ENCODE measurements at regions not wholly inside any gene's neighbourhood (a gene's known extent, or its start where the extent isn't known, plus 50 kb on each side); places are given as distances from the start of the nearest gene placed in this dataset.
"Not testable (repeated sequence)": the region's sequence is repeated elsewhere in the genome, so short reads cannot be mapped to it uniquely, and the experiment has no call there.

DNA sequence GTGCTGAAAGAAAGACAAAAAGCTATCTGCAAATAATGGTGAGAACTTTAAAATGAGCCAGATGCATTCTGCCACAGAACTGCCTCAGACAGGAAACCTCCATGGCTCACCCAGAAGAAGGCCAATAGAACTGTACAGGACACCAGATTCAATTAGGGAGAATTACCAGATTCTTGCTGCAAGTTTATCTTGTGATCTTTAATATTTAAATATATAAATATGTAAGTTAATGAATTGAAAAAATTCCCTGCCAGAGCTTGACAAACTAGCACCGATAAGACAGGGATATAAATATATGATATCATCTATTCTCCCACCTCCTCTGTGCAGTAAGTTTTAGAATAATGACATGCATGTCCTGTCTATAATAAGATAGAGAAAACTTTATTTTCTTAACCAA, 252.8 kb downstream of the PLK2 start:
- no peak for DNase-seq (ENCODE audit: extremely low read depth in 1 of 2, low read depth in 1 of 2)

DNA sequence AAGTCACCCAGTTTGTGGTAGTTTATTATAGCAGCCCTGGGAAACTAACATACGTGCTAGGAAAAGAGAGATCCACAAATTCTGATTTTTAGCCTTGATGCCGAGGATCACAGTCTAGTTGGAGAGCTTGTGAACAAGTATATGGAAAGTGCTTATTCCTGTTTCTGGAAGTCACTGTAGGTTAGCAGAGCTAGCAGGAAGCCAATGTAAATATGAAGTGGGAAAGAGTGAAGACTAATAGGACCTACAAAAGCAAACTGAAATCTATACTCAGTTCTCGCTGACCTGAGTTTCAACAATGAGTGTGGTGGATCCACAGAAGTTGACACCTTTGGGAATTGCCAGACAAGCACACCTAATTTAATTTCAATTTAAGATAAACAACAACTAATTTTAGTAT, 254.9 kb downstream of the PLK2 start:
- DNase-seq (ENCODE audit: extremely low read depth in 1 of 2, low read depth in 1 of 2): no peak

DNA sequence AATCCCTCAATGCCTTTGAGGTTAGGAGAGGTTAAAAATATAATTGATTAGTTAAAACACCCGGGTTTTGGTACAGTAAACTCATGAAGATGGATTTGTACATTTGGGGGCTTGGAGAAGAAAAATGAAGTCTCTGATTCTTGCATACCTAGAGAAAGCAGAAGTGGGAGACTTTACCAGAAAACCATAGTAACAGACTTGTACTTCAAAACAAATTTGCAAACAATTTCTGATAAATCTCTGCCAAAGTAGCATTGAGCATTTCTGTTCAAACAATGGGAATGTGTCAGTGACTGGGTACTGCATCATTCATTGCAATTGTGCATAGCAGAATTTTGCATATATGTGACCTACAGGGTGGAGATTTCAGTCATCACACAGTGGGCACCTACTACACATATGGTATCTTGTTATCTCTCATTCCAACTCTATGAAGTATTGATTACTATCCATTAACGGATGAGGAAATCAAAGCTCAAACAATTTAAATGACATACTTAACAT, 256.9 kb downstream of the PLK2 start:
- DNase-seq (ENCODE audit: extremely low read depth in 1 of 2, low read depth in 1 of 2): no peak

DNA sequence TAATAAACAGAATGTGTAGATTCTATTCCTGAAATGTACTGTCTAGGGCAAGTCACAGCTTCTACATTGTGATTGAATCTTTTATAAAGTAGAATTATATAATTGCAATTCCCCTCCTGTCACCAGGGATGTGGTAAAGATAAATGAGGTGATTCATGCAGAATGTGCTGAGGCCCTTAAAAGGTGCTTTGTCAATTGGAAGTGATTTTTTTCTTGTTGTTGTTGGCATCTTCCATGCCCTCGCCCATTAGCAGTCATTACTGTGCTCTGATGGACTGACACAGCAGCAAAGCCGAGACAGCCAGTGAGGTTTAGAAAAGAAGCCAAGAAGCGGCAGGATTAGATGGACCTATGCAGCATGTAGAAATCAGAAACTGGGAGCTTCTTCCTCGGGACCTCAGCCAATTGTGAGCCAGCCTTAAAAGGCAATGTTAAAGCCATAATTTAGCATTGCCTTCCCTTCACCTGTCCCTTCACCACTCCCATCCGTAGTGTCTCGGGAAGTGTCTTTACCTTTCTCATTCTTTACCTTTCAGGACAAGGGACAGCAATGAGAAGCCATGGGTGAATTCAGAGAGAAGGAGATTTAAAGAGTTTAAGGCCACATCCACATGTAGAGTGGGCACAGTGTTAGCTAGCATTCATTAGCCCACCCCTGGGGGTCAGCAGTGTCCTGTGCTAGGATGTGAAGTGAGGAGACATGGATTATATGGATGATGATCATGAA, 257.8 kb downstream of the PLK2 start:
- no peak for DNase-seq (ENCODE audit: extremely low read depth in 1 of 2, low read depth in 1 of 2)

DNA sequence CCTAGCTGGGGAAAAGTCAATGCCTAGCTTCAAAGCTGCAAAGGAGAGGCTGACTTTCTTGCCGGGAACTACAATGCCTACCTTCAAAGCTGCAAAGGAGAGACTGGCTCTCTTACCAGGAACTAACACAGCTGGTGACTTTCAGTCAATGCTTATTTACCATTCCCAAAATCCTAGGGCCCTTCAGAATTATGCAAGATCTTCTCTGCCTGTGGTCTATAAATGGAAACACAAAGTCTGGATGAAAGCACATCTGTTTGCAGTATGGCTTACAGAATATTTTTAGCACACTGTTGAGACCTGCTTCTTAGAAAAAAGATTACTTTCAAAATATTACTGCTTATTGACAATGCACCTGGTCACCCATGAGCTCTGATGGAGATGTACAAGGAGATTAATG, 259.4 kb downstream of the PLK2 start:
- DNase-seq (ENCODE audit: extremely low read depth in 1 of 2, low read depth in 1 of 2): no peak

DNA sequence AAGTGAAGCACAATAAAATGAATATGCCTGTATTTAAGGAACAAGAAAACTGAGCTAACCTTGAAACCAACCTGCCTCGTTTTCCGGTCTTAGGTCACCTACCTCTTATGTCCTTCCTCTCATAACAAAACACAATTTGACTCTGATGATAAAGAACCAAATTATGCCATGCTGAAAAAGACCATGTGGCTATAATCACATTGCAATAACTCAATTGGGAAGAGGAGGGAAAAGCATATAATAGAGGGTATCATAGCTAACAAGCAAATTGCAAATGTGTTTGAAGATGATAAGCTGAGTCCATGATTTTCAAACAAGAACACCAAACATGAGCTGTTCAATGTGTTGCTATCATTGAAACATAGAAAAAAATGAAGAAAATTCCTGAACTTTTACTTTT, 260.8 kb downstream of the PLK2 start:
- DNase-seq (ENCODE audit: extremely low read depth in 1 of 2, low read depth in 1 of 2): no peak

DNA sequence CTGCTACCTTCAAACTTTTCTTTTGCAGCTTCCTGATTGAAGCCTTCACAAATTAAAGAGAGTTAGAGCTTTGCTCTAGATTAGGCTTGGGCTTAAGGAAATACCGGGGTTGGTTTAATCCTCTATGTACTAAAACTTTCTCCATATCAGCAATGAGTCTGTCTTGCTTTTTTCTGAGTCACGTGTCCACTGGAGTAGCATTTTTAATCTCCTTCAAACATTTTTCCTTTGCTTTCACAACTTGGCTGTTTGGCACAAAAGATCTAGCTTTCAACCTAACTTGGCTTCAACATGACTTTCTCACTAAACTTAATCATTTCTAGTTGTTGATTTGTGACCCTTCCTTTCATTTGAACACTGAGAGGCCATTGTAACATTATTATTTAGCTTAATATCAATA, 261.6 kb downstream of the PLK2 start:
- DNase-seq (ENCODE audit: extremely low read depth in 1 of 2, low read depth in 1 of 2): no peak

DNA sequence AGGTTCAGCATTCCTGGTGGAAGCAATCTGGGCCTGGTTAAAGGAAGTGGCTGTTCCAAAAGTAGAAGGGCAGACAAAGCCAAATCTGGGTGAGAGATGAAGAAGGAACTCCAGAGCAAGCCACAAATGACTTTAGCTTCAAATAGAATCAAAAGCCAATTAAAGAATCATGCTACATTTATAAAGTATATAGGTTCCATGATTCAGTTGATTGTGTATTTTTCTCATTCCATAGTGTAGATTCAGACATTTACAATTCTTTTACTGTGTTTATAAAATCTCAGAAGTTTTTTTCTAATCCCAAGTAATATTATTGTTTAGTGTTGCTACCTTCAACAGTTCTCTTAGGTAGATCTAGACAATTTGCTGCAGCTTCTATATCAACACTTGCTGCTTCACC, 262.0 kb downstream of the PLK2 start:
- DNase-seq (ENCODE audit: extremely low read depth in 1 of 2, low read depth in 1 of 2): no peak

DNA sequence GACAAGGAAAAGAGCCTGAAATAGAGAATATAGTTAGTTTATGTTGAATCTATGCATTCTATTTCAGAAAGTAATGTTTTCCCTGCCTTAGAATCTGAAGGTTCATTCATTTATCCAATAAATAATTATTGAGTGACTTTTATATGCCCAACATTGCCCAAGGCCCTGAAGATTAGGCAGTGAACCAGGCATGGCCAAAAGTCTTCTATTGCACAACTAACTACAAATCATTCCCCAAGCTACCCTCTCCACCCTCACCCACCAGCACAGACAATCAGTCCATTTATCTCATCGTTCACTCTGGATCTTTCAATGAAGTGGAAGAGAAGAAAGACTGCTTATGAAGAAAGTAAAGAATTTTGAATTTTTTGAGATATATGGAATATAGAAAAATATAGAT, 268.4 kb downstream of the PLK2 start:
- no peak for DNase-seq (ENCODE audit: extremely low read depth in 1 of 2, low read depth in 1 of 2)

DNA sequence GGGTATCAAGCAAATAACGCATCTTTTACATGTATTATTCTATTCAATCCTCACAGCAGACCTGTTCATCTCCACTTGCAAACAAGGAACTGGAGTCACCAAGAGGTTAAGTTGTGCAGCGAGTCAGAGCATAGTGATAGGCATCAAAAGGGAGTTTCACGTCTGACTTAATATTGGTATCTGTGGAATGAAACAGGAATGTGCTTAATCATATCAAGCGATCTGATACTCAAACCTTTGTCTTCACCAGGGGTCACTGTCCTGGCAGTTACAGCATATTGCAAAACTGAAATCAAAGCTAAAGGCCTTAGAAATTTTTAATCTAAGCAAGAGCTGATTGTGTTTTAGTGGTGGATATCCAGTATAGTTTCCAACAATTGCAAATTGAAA, 271.6 kb downstream of the PLK2 start:
- no peak for DNase-seq (ENCODE audit: extremely low read depth in 1 of 2, low read depth in 1 of 2)

DNA sequence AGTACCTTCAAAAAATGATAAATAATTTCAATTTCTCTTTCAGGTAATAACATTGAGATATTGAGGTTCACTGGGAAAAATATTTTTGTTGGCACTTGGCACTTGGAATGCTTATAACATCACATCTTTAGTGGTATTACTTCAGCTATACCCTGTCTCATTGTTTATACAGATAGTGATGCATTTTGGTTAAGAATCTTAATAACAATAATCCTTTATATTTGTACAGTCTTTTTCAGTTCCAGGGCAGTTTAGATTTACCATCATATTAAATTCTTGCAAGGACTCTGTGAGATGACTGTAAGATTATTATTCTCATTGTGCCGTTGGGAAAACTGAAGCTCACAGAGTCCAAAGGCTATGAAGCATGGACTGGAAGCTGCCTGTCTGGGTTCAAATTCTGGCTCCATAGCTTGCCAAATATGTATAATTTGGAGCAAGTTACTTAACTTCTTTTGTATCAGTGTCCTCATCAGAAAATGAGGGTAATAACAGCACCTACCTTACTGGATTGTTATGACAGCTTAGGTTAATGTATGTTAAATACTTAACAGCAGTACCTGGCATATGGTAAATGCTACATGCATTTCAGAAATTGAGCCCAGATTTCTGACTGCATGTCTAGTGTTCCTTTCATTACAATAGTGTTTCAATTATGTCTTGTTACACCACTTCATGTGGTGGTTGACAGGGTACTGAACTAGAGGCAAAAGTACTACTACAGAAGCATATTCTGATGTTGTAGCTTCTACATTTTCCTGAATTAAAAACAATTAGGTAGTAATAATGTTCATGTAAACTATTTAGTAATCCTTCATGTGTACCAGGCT, 272.2 kb downstream of the PLK2 start:
- no peak for DNase-seq (ENCODE audit: extremely low read depth in 1 of 2, low read depth in 1 of 2)

DNA sequence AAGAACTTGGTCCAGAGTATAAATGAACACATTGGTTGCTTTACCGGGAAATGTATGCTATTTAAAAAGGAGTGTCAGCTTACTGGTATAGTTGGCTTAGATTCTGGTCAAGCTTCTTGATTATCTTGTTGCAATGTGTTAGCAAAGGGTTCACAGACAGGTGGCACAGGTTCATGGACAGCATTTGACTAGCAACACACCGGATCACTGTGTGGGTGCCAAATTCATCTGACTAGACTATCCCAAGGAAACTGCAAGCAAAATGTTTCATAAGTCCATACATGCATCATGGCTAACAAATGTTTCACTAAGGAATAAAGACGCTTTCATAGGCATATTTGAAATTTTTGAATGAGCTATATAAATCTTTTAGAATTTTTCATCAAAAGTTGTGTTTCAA, 274.1 kb downstream of the PLK2 start:
- no peak for DNase-seq (ENCODE audit: extremely low read depth in 1 of 2, low read depth in 1 of 2)

DNA sequence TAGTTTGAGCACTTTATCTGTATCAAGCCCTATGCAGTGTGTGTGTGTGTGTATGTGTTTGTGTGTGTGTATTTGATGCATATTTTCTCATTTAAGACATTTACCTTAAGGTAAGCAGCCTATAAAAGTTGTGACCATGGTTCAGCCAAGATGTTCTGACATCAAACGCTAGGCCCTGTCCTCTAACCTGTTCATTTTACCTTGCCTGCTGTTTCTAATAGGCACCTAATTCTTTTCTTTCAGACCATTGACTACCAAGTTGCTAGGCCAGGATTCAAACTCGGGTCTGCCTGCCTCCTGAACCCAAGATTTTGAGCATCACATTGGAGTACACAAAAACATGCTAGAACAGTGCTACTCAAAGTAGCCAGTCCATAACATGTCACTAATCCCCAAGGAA, 274.5 kb downstream of the PLK2 start:
- DNase-seq (ENCODE audit: extremely low read depth in 1 of 2, low read depth in 1 of 2): no peak

DNA sequence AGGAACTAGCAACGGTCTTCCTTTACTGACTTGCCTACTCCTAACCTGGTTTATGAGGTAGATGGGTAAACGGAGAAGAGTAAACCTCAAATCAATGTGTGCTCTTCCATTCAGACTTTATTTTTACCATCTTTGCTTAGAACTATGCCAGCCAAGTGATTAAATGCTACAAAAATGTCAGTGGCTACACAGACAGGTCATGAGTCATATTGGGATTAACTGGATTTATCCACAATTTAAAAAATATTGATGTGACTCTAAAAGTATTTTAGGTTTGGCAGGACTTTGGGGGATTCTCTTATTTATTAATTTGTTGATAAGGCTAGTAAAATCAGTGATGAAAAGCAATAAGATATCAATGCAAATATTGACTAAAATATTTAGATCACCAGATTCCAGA, 275.0 kb downstream of the PLK2 start:
- no peak for DNase-seq (ENCODE audit: extremely low read depth in 1 of 2, low read depth in 1 of 2)

DNA sequence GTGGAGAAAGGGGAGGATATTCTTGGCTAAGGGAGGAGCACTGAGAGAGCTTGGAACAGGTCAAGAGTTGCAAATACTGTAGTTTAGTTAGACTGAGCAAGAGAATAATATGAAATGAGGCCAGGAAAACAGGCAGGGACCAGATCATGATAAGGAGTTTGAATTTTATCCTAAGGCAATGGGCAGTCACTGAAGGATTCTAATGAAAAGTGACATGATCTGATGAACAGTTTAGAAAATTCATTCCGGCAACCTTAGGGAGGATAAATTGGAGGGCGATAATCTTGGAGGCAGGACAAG, 276.1 kb downstream of the PLK2 start:
- DNase-seq (ENCODE audit: extremely low read depth in 1 of 2, low read depth in 1 of 2): no peak

DNA sequence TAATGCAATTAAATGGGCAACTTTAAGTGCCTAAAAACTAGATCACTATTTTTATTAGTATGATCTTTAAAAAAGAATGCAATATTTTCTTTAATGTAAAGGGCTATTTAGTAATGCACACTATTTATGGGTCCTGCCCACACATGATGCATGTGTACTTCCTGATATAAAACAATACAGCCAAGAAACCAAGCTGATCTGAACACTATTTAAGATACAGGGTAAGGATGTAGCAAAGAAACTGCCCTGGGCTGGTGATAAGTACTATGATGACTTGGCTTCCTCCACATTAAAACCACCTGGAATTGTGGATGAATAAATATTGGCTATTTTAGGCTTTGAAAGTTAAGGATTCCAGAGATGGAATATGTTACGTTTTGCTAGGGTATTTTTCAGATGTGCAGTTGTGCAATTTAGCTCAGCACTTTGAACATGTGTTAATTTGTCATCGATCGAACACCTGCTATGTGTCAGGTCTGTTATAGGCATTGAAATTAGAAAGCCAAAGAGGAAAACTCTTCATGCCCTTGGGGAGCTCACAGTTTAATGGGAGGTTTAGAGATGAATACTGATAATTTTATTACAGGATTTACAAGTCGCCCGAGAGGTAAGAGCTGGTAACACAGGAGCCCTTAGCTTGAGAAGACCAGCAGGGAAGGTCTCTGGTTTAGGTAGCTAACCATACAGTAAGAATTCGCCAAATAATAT, 276.7 kb downstream of the PLK2 start:
- DNase-seq (ENCODE audit: extremely low read depth in 1 of 2, low read depth in 1 of 2): no peak

DNA sequence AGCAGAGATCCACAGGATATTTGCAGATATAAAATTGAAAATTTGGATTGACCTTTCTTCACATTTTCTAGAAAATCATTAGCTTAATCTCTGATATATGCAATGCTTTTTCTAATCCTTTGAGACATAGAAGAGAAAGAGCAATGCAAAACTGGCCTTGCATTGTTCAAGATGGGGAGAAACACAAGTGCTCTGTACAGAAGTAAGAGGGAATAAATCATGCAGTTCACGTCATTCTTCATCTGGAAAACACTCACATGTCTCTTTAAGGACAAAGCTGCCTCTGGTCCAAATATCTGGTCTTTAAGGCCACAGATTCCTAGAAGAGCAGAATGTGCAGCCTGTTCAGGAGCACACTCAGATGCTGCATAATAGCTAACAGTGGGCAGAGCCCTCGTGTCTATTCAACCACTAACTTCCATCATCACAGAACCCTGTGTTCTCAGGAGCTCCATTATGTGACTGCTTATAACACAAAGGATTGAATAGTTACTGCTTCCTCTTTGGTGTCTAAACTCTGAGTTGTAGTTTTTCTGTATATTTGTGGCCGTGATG, 277.5 kb downstream of the PLK2 start:
- DNase-seq (ENCODE audit: extremely low read depth in 1 of 2, low read depth in 1 of 2): no peak

DNA sequence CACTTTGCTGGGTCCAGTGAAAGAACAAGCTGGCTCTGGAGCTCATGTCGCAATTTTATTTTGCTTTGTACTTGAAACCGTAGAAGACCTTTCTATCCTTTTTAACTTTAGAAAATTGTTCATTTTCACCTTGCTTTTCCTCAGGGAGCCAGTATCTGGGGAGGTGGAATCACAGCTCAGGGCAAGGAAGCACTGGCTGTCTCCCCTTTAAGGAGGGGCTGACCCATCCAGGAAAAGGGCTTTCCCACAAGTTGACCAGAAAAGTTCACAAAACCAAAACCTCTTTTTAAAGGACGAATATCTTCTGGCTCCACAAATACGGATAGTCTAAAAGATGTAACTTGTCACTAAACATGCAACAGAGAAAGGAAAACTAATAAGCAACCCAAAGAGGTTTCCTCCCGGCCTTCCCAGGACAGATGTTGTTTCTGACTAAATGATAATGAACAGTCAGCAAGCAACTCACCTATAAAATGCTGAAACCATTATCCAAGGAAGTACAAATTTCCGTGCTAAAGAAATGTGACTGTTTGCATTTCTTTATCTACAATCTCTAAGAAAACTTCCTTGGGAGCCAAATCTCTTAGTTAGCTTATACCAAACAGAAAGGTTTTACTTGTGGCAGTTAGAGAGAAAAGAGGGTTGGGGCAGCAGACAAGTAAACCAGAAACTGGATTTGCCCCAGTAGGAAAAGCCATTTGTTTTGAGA, 278.2 kb downstream of the PLK2 start:
- no peak for DNase-seq (ENCODE audit: extremely low read depth in 1 of 2, low read depth in 1 of 2)

DNA sequence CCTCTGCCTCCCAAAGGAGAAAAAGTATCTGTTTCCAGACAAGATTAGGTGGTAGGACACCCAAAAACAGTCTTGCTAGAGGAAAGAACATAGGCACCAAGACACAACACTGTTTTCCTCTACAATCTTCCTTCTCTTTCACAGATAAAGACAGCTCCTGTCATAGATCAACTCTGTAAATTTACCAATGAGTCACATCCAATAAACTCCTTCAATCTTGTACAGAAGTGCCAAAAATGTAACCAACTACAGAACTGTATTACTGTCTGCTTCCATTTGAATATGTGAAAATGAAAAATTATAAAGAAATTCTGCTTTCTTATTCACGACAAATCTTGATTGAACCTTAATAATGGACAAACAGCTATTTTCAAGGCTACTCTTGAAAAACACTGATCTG, 286.9 kb downstream of the PLK2 start:
- no peak for DNase-seq (ENCODE audit: extremely low read depth in 1 of 2, low read depth in 1 of 2)

DNA sequence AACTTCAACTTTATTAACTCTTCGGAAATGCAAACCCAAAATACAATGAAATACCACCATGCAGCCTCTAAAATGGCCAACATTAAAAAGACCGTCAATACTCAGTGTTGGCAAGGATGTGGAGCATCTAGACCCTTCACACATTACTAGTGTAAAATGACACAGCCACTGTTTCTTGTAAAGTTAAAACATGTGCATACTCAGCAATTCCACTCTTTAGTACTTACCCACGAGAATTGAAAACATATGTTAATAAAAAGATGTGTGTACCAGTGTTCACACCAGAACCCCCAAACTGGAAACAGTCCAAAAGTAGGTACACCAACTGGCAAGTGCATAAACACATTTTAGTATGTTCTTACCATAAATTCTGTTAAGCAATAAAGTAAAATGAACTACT, 294.7 kb downstream of the PLK2 start:
- no peak for DNase-seq (ENCODE audit: extremely low read depth in 1 of 2, low read depth in 1 of 2)

DNA sequence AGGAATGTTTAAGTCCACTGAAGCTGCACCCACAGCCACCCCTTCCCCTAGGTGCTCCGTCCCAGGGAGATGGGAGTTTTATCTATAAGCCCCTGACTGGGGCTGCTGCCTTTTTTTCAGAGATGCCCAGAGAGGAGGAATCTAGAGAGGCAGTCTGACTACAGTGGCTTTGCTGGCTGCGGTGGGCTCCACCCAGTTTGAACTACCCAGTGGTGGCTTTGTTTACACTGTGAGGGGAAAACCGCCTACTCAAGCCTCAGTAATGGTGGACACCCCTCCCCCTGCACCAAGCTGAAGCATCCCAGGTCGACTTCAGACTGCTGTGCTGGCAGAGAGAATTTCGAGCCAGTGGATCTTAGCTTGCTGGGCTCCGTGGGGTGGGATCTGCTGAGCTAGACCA, 298.0 kb downstream of the PLK2 start:
- DNase-seq (ENCODE audit: extremely low read depth in 1 of 2, low read depth in 1 of 2): not testable (repeated sequence)
